ENCODE measurements at regions not wholly inside any gene's neighbourhood (a gene's known extent, or its start where the extent isn't known, plus 50 kb on each side); places are given as distances from the start of the nearest gene placed in this dataset.

GRCh38 chr13:90168953-90169352 is 1178.5 kb upstream of the MIR17HG start:
- TF ChIP-seq YY1 (IDR thresholded peaks at IDR 0.05; ENCODE audit: insufficient read depth, insufficient read length) (no peak), ZNF274 (IDR thresholded peaks at IDR 0.05; ENCODE audit: low read depth, low read length) (no peak), SUZ12 (IDR thresholded peaks at IDR 0.05; ENCODE audit: extremely low read depth, insufficient read depth, insufficient read length) (no peak)
